ENCODE measurements at regions not wholly inside any gene's neighbourhood (a gene's known extent, or its start where the extent isn't known, plus 50 kb on each side); places are given as distances from the start of the nearest gene placed in this dataset.
A peak's percentile ranks its signal among the peaks of the same experiment; 100 is the strongest.

- WGBS, 3 donors, result 27 to 42% (median 33%) methylated on average over 11 of the region's 11 CpGs
- H3K27ac ChIP-seq, result peak overlapping the region in 1 of 2 donors; percentile 51
- H3K4me3 ChIP-seq, result no peak overlapping the region
- peak in 4 of 5 donors; percentile 54 to 68 (median 58) for DNase-seq
- TF ChIP-seq POLR2A (IDR thresholded peaks at IDR 0.05) (no peak), EP300 (IDR thresholded peaks at IDR 0.05) (no peak), CTCF (IDR thresholded peaks at IDR 0.05) (no peak)
- no peaks in the 10 kb centered on the region for H3K9me3 ChIP-seq
- no peaks in the 10 kb centered on the region for H3K27me3 ChIP-seq
- no peaks in the 10 kb centered on the region for H3K36me3 ChIP-seq
- H3K4me1 ChIP-seq (ENCODE audit: insufficient read depth), result peaks cover 29% of the 10 kb centered on the region
- intact Hi-C loops (cut with DNase I), result loop anchor here in 2 of 4 donors (5.0 to 10.0 kb wide), 2 partner anchors 149 to 152 kb away; partner anchors contain the start of gene ADSS2 (in 2 of the 2)
Observed at GRCh38 chr1:244302876-244303609, 148.7 kb downstream of the ADSS2 start.

- intact Hi-C loops (cut with DNase I), result loop anchor here in 2 of 4 donors (5.0 to 10.0 kb wide), 2 partner anchors 149 to 151 kb away; partner anchors contain the start of gene ADSS2 (in 2 of the 2)
- Histone ChIP-seq H3K9me3 (no peaks in the 10 kb centered on the region), H3K27me3 (no peaks in the 10 kb centered on the region), H3K36me3 (no peaks in the 10 kb centered on the region), H3K4me3 (no peak overlapping the region), H3K27ac (peak overlapping the region in 1 of 2 donors; percentile 51), H3K4me1 (ENCODE audit: insufficient read depth) (peaks cover 29% of the 10 kb centered on the region)
- no peak for DNase-seq
- TF ChIP-seq EP300 (IDR thresholded peaks at IDR 0.05) (no peak), POLR2A (IDR thresholded peaks at IDR 0.05) (no peak), CTCF (IDR thresholded peaks at IDR 0.05) (no peak)
- WGBS, 3 donors, result 38 to 44% (median 42%) methylated on average over 5 of the region's 5 CpGs
Observed at GRCh38 chr1:244303610-244303969, 148.1 kb downstream of the ADSS2 start.

DNA sequence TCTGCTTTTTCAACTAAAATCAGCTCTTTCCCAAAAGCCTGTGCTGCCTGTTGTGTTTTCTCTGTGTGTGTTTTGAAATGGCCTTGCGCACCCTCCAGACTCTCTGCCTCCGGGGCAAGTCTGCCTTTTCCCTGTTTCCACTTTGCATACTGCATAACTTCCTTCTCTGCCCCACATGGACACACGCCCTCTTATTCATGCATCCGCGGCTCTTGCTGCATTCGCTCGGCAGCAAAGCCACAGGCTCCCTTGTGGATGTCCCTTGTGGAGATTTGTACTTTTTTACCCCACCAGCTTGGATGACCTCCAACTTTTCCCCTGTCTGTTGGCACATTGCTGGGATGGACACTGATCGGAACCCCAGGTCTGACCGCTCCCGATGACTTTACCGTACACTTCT lies 147.6 kb downstream of the ADSS2 start:
- intact Hi-C loops (cut with DNase I), result loop anchor here in 2 of 4 donors (5.0 to 10.0 kb wide), 2 partner anchors 148 to 151 kb away; partner anchors contain the start of gene ADSS2 (in 2 of the 2)
- TF ChIP-seq CTCF (IDR thresholded peaks at IDR 0.05) (no peak), EP300 (IDR thresholded peaks at IDR 0.05) (no peak), POLR2A (IDR thresholded peaks at IDR 0.05) (no peak)
- no peaks in the 10 kb centered on the region for H3K9me3 ChIP-seq
- H3K27me3 ChIP-seq, result no peaks in the 10 kb centered on the region
- H3K4me1 ChIP-seq (ENCODE audit: insufficient read depth), result peaks cover 29% of the 10 kb centered on the region
- no peaks in the 10 kb centered on the region for H3K36me3 ChIP-seq
- no peak overlapping the region for H3K4me3 ChIP-seq
- 87 to 88% (median 87%) methylated on average over 11 of the region's 11 CpGs for WGBS, 3 donors
- DNase-seq, result no peak
- peak overlapping the region in 1 of 2 donors; percentile 51 for H3K27ac ChIP-seq

DNA sequence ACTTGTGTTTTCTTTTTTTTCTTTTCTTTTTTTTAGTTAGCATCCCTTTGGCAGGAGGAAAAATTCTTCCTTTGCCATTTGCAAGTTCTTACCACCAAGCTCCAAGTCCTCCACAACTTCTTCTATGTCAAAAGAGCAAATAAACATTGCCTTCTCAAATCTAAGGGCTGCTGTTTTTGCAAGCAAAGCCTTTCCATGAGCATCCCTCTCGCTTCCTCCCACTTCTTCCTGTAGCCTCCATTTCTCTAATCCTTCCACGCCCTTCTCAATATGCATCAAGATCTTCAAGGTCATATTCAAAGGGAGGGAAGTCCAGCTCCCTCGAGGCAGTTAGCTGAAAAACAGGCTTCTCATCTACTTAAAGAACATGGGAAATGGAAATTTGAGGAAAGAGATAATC lies 147.1 kb downstream of the ADSS2 start:
- intact Hi-C loops (cut with DNase I), result loop anchor here in 2 of 4 donors (5.0 to 10.0 kb wide), 2 partner anchors 148 to 150 kb away; partner anchors contain the start of gene ADSS2 (in 2 of the 2)
- no peaks in the 10 kb centered on the region for H3K36me3 ChIP-seq
- no peak for DNase-seq
- WGBS, 3 donors, result 36 to 56% (median 49%) methylated on average over 3 of the region's 3 CpGs
- no peak overlapping the region for H3K27ac ChIP-seq
- no peak for TF ChIP-seq POLR2A (IDR thresholded peaks at IDR 0.05)
- TF ChIP-seq CTCF (IDR thresholded peaks at IDR 0.05), result no peak
- TF ChIP-seq EP300 (IDR thresholded peaks at IDR 0.05), result no peak
- no peak overlapping the region for H3K4me3 ChIP-seq
- no peaks in the 10 kb centered on the region for H3K27me3 ChIP-seq
- no peaks in the 10 kb centered on the region for H3K9me3 ChIP-seq
- peaks cover 29% of the 10 kb centered on the region for H3K4me1 ChIP-seq (ENCODE audit: insufficient read depth)

All from ovary (tissue), 7 donors.